ENCODE measurements at regions not wholly inside any gene's neighbourhood (a gene's known extent, or its start where the extent isn't known, plus 50 kb on each side); places are given as distances from the start of the nearest gene placed in this dataset.

DNA sequence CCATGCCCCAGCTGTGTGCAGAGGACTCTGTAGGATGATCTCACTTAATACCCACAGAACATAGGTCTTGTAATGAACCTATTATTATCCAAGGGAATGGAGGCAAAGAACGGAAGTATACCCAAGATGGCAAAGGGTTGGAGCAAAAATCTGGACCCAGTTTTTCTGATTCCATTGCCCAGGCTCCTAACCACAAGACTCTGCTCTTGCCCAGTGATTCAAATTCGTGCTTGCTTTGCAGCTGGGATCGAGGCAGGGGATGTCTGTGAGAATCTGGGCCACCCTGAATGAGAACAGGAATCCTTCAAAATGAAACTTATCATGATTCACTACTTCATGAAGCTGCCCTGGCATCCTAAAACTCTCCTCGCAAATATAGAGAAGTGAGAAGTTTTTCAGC, 97.5 kb upstream of the KCNJ6 start:
- TF ChIP-seq, protein P1, sequence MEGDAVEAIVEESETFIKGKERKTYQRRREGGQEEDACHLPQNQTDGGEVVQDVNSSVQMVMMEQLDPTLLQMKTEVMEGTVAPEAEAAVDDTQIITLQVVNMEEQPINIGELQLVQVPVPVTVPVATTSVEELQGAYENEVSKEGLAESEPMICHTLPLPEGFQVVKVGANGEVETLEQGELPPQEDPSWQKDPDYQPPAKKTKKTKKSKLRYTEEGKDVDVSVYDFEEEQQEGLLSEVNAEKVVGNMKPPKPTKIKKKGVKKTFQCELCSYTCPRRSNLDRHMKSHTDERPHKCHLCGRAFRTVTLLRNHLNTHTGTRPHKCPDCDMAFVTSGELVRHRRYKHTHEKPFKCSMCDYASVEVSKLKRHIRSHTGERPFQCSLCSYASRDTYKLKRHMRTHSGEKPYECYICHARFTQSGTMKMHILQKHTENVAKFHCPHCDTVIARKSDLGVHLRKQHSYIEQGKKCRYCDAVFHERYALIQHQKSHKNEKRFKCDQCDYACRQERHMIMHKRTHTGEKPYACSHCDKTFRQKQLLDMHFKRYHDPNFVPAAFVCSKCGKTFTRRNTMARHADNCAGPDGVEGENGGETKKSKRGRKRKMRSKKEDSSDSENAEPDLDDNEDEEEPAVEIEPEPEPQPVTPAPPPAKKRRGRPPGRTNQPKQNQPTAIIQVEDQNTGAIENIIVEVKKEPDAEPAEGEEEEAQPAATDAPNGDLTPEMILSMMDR (IDR thresholded peaks at IDR 0.05): no peak
- TF ChIP-seq EP300 (IDR thresholded peaks at IDR 0.05): no peak
